ENCODE measurements at regions not wholly inside any gene's neighbourhood (a gene's known extent, or its start where the extent isn't known, plus 50 kb on each side); places are given as distances from the start of the nearest gene placed in this dataset.
A peak's percentile ranks its signal among the peaks of the same experiment; 100 is the strongest.

DNA sequence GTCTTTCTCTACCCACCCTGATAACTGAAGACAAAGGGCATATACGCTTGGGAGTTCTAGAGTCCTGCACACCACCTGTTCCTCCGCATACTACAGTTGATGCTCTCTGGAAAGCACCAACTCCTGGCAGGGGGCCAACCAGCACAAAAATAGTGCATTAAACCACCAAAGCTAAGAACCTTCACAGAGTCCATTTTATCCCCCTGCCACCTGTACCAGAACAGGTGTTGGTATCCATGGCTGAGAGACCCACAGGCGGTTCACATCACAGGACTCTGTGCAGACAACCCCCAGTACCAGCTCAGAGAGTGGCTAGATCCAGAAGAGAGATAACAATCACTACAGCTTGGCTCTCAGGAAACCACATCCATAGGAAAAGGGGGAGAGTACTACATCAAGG, 114.4 kb upstream of the POU1F1 start:
- DNase-seq: no peak

DNA sequence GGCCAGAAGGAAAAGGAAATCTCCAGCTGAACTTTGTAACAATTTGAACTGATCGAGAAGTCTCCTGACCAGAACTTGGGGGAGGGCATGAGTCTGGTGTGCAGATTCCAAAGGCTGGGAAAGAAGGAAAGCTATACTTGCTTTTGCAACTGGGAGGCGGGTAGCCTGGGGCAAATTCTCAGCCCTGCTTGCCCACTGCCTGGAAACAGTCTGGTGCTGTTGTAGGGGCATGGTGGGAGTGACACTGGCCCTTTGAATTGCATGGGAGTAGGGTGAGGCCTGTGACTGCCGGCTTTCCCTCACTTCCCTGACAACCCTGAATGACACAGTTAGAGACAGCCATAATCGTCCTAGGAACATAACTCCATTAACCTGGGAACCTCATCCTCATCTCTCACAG, 114.0 kb upstream of the POU1F1 start:
- no peak for DNase-seq

- no peak for DNase-seq
Measured at GRCh38 chr3:87375231-87375682, 98.9 kb upstream of the POU1F1 start.

DNA sequence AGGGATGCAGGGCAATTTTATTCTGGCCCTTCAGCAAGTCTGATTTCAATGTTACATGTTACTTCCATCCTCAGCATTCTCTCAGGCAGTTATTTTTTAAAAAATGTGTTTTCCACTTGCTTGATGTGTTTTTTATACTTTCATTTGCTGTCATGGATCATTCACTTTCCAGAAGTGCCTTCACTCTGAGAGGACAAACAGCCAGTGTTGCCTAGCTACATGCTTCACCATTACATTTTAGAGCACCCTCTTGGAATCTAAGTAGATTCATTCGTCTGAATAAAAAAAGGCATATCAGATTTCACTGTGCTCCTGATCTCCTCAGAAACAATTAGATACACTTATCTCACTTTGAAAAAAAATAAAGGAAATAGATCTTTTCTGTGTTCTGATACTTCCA, 93.6 kb upstream of the POU1F1 start:
- DNase-seq: no peak

GRCh38 chr3:87367736-87368135, 91.4 kb upstream of the POU1F1 start:
- no peak for DNase-seq

DNA sequence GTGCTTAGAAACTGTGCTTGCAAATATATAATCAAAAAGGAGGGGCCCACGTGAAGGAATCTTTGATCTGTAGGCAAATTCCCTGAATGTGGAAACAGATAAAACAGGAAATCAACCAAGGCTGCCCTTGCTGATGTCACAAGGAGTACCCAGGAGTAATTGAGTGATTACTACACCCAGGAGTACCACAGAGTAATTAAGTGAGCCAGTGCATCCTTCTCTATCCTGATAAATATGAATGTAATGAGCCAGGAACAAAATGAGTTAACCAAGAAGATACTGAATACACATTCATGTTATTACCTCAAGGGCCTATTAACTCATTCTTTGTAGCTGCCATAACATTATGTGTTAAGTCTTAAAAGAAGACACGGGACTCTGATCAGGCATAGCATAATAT, 87.3 kb upstream of the POU1F1 start:
- DNase-seq: no peak

DNA sequence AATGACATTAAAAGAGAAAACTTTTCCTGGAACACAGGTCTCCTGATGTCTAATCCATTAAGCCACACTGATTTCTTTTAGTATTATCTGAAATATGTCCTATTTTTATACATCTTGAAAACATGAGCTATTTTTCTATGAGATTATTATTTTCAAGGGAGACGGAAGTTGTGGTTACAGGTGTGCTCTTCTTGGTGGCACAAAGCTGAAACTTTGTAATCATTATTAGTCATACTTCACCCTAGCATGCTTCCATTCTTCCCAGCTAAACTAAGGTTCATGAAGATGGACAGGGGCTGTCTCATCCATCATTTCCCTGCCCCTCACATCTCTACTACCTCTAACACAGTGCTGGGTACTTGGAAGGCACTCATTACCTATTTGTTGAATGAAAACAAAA, 85.6 kb upstream of the POU1F1 start:
- no peak for DNase-seq

- DNase-seq: no peak
Measured at GRCh38 chr3:87361271-87361670, 84.9 kb upstream of the POU1F1 start.

- no peak for DNase-seq
Measured at GRCh38 chr3:87359826-87360225, 83.4 kb upstream of the POU1F1 start.

- DNase-seq: no peak
Measured at GRCh38 chr3:87359025-87359424, 82.6 kb upstream of the POU1F1 start.

- no peak for DNase-seq
Measured at GRCh38 chr3:87358066-87358465, 81.7 kb upstream of the POU1F1 start.

DNA sequence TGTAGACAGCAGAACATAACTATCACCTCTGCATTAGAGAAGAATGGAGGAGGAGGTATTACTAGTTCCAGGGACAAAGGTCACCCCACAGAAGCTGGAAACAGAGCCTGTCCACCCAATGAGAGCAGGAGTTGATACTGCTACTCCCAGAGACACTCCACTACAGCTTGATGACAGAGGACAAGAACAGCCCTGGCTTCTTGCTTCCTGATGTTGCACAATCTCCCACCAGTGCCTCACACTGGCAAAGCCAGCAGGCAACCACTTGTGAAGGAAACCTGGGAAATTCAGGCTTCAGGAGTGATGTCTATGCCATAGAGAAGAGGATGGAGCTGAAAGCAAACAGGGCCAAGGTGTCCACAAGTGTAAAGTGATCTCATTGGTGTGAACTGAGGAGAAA, 78.0 kb upstream of the POU1F1 start:
- no peak for DNase-seq

- no peak for DNase-seq
Measured at GRCh38 chr3:87351937-87352336, 75.6 kb upstream of the POU1F1 start.

GRCh38 chr3:87350367-87351199, 74.2 kb upstream of the POU1F1 start:
- no peak for DNase-seq

GRCh38 chr3:87349833-87350232, 73.4 kb upstream of the POU1F1 start:
- no peak for DNase-seq

DNA sequence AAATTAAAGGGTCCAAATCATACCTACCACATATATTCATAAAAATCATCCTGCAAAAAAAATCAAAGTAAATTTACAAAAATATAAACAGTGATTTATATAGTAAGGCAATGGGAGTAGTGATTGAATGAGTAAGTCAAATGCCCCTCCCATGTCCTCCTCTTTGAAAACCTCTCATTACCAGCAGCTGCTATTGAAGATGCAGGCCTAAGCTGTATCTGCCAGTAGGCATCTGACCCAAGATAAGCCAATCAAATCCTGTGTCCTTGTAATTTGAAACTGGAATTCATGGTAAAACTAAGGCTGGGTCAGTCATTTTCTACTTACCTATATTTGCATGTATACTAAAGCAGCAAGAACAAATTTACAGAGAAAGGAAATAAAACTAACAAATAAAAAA, 60.4 kb upstream of the POU1F1 start:
- no peak for DNase-seq

- DNase-seq: no peak
Measured at GRCh38 chr3:87335931-87336330, 59.5 kb upstream of the POU1F1 start.

DNA sequence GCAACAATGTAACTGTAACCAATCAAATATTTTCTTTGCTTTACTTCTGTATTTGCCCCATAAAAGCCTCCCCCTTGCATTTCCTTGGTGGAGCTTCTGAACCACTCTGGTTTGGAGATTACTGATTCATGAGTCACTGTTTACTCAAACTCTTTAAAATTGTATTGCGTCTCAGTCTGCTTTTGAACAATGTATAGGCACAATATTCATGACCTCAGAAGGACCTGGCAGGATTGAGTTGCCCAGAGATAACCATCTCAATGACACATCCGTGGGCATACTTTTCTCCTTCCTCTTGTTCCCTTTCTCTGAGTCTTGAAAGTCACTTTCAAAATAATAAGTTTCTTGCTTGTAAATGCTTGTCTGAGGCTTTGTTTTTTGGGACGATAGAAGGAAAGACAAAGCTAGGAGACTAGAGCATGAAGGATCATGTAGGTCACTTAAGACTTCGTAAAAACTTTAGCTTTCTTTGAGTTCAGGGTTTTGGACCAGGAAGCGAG, 57.1 kb upstream of the POU1F1 start:
- peak; percentile 32 for DNase-seq

DNA sequence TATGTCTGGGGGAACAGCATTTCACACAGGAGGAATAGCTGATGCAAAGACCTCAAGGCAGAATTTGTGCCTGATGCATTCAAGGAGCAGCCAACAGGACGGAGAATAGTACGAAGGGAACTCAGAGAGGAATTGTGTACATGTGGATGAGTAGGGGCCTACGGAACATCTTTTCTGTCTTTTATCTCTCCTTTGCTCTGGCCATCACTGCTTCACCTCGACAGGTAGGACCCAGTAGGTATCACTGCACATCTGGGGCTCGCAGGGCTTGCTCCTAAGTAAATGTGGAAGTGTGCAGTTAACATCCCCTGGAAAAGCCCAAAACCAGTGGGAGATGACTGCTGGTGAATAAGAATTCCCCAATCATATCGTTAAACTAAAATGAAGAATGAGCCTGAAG, 56.4 kb upstream of the POU1F1 start:
- DNase-seq: no peak

DNA sequence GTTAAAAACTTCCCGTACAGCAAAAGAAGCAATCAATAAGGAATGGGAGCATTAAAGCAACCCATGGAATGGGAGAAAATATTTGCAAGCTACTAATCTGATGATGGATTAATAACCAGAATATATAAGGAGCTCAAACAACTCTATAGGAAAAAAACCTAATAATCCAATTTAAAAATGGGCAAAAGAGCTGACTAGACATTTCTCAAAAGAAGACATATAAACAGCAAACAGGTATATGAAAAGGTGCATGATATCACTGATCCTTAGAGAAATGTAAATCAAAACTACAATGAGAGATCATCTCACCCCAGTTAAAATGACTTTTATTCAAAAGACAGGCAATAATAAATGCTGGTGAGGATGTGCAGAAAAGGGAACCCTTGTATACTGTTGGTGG, 52.7 kb upstream of the POU1F1 start:
- no peak for DNase-seq
